AG08396 (cell line): ENCODE measurements at regions not wholly inside any gene's neighbourhood (a gene's known extent, or its start where the extent isn't known, plus 50 kb on each side); places are given as distances from the start of the nearest gene placed in this dataset.
A peak's percentile ranks its signal among the peaks of the same experiment; 100 is the strongest.

Experiments used
- DNase-seq: peaks from one replicate; pipeline ENCODE4 v3.0.0; 2012; ENCODE audit warnings: low spot score, mixed read lengths

DNA sequence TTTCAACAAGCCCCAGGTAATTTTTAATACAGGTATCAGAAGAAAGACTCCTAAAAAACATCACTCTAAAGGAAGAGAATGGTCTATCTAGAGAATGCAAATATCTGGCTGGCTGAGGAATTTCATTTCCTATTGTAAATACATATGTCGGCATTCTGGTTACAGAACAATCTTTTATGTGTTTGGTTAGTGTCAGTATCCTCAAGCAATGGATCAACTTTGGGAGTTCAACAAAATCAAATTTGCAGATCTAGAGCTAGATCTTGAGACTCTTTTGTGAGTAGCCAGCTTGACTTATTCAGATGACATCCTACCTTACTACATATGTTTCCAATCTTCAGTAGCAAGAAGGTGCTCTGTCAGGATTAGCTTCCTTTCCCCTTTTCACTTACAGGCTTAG lies 145.1 kb downstream of the BTC start:
- DNase-seq: no peak

DNA sequence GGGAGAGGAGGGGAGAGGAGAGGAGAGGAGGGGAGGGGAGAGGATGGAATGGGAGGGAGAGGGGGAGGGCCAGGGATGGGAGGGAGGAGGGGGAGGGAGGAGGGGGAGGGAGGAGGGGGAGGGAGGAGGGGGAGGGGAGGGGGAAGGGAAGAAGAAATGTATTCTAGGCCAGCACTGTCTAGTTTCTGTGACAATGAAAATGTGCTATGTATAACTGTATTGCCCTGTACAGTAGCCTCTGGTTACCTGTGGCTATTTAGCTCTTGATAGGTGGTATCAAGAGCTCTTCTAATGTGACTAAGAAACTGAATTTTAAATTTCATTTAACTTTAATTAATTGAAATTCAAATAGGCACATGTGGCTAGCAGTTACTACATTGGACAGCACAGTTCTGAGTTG lies 143.1 kb downstream of the BTC start:
- no peak for DNase-seq

DNA sequence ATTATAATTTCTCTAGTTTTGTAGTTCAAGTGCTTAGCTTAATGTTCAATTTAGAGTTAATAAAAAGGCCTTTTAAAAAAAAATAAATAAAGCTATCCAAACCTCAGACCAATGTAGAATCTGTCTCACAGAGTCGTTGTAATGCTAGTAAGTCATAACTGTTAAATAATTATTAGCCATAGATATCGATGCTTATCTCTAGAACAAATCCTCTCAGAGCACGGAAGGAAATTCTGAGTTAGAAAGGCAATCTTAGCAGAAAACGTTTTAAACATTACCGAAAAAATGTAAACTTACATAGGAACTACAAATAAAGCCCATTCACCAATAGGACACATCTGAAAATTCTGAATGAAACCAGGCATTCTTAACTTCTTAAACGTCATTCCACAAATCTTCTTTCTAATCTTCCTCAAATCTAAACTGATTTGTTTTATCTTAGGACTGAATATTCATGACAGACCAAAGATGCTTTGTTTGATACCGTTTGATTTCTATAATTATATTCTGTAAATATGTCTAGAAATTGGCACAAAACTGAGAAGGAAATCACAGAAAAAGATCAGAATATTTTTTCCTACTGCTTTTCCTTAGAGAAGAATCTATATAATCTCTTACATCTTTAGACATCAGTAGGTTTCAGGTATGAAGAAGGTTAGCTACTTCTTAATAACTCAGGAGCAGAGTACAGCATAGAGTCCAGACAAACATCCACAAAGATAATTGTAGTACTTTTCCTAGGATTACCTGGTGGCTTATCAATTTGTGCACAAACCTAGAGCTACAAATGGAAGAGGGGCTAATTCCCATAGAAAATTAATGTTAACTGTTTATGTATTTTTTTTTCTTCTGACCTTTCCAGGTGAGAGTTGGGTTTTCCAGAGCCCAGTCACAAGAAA lies 140.7 kb downstream of the BTC start:
- DNase-seq: no peak

DNA sequence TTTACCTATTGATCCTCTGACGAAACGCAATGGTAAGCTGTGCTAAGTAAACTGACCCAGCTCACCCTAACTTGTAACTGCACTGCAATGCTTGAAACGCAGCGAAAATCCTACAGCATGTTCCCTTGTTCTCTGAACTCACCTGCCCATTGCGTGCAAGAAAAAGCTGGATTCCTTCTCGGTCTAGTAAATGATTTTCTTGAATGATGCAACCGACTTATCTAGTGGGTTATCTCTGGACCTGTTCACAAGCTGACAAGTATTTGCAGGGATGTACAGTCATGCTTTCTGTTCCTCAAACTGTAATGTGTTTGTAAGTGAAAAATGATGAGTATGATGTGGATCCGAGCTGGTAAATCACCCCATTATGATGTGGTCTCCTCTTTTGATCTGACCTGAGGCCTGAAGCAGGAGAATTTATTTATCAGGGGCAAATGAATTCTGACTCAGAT lies 140.1 kb downstream of the BTC start:
- no peak for DNase-seq

DNA sequence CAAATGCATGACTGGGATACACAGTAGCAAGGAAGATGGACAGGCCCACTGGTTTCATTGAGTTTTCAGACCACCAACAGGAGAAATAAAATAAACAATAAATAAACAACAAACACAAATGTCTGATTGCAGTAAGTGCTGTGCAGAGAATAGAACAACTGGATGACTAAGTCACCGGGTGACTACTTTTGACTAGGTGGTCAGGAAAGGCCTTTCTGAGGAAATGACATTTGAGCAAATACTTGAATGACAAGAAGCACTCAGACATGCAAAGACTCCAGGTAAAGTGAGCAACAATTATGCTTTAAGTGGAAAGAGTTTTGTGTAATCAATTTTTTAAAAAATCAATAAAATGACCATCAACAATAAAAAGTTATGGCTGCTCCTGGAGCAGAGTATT lies 137.7 kb downstream of the BTC start:
- no peak for DNase-seq

- DNase-seq: no peak
These were observed 136.2 kb downstream of the BTC start for GRCh38 chr4:74658116-74658515.

DNA sequence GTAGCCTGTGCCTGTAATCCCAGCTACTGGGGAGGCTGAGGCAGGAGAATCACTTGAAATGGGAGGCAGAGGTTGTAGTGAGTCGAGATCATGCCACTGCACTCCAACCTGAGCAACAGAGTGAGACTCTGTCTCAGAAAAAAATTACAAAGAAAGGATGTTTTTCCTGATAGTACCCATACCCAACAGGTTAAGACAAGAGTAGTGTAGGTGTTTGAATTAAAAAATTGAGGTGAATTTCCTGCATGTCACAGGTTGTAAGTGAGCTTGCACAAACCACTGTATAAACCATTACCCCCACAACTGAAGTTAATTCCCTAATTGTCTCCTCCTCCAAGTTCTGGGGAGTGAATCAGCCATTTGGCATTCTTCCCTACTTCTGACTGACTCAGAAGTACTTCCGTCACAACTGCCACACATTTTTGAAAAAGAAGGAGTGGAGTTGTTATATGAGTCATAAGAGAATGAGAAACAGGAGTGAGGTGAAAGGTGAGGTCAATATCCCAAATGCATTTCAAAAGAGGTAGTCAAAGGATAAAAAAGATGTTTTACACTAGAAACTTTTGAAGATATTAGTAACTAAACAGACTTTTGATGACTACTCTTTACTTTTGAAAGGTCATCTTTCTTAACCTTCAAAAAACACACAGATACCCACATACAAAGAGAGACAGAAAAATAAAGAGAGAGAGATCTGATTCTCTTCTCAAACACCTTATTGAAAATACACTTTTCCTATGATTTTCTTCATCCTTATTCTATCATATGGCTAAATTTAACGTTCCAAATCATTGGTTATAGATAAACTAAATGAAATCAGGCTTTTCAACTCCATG lies 134.5 kb downstream of the BTC start:
- DNase-seq: peak; percentile 72

GRCh38 chr4:74660866-74661265 lies 133.5 kb downstream of the BTC start:
- no peak for DNase-seq

DNA sequence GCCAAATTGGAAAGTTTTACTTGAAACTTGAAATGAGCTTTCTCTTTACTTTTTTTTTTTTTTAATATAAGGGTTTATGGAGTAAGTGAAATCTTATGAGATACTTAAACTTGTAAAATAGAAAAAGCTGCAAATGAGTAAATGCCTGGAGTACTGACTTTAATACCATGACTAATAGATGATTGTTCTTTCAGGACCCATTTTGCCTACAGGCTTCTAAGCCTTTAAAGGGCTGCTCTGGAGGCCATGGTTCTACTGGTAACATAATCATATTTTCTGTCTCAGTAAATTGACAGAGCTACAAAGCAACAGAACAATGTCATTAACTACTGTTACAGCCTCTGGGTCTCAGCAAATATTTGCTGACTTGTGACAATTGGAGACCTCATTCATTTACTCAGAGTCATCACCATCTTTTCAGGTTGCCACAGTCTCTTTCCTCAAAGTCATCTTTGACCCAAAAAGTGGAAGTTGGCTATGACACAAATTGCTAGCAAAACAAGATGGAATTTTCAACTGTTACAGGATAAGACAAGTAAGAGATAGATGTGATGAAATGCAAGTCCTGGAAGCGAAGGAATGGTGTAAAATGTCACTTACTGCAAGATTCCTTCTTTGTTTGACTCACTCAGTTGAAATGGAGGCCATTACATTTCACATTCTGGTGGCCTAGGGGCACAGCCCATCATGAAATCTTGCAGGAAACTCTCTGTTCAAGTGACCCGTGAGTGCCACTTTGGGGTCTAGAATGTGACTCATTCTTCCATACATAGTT lies 132.7 kb downstream of the BTC start:
- DNase-seq: no peak

GRCh38 chr4:74663631-74664030 lies 130.7 kb downstream of the BTC start:
- DNase-seq: no peak

DNA sequence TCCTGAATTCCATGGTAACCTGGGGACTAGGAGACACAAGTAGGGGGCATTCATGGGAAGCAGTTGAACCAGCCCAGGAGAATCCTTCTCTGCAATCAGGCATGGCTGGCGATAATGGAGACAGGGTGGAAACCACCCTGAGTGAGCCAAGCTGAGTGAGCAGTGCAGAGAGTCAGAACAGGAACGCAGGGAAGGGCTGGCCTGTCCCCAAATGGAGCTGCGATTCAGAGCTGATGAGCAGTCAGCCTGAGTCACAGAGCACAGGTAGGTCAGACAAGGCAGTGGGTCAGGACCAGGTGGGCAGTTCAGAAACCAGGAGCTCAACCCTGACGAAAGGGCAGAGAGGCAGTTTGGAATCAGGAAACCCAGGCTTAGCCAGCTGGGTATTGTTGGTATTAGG lies 129.0 kb downstream of the BTC start:
- DNase-seq: no peak

DNA sequence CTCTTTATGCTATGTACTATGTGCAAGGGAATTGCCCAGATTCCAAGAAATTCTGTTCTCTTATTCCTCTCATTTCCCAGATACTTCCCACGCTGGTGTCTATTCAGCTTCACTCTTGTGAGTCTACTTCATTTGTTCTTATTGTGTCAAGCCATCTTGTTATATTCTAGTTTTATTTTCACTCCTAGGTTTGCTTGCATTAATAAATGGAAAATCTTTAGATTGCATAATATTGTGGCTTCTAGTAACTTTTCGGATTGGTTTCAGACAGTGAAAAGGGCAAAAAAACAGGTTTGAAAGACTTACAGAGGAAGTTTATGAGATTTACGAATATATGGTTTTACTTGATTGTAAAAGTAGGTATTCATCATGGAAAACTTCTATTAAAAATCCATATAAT lies 128.4 kb downstream of the BTC start:
- no peak for DNase-seq

DNA sequence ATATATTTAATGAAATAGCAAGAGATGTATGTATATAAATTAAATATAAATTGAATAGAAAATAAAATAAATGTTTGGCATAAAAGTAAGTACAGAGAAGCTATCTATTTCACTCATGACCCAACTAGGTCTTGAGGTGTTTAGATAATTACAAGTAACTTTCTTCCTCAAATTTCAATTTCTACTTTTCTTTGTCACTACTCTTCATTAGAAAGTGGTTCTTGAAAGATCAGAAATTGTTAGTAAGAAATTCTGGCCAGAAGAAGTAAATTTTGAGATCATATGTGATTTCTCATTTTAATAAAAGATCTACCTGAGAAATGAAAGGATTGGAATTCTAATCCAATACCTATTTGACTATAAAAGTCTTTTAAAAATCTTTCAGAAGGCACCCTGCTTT lies 126.9 kb downstream of the BTC start:
- DNase-seq: no peak

- DNase-seq: no peak
These were observed 126.4 kb downstream of the BTC start for GRCh38 chr4:74667944-74668343.

DNA sequence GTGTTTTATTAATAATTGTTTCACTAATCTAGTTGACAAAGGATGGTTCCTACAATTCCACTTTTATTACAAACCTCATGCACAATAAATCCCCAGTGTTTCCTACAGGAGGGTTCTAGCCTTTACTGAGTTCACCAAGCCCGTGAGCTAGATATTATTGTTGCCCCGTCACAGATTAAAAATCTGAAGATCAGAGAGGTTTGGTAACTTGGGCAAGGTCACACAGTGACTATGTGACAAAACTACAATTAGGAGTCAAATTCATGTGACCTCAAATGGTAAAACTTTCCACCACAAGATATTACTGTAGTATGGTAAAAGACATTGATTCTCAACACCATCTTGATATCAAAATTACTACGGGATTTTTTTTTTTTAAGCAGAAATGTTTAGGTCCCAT lies 124.6 kb downstream of the BTC start:
- DNase-seq: no peak

GRCh38 chr4:74670583-74670982 lies 123.7 kb downstream of the BTC start:
- no peak for DNase-seq

GRCh38 chr4:74671080-74671698 lies 123.1 kb downstream of the BTC start:
- peak; percentile 42 for DNase-seq

DNA sequence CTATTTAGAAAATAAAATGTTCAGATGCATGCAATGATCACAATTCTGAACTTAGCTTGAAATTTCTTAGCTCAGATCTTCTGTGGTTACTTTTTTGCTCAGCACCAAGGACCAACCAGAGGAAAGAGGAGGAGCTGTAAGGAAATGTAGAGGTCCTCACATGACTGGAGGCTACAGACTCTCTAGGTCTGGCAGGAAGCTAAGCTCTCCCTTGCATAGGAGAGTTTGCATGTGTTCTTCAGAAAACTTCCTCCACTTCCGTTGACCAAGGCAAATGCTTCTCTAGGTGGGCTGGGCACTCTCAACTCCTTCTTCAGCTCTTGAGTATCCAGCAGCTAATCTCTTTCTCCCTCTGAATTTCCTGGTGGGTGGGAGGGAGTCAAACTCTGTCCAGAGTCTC lies 119.6 kb downstream of the BTC start:
- no peak for DNase-seq

DNA sequence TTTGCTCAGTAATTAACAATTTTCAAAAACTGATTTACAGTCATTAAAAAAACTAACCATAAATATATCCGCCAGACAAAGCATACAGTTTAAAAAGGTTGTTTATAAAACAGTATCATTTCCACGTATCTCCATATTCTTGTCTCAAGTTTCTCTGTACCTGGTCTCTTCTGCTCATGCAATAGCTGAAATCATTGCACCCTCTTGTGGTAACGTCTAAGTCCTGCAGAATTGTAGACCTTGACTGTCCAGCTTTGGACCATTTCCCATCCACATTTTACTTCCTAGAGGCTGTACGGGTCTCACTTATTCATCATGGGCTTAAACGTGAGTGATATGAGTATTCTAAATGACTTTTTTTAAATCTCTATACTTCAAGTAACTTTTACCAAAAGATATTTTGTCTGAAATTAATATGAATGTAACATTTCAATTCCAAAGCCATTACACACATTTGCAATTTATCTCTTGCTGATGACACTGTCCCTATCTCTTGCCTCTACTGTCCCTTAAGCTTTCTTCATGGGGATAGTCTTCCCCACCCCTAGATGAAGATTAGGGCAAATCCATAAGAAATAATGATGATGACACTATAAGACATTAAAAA lies 118.5 kb downstream of the BTC start:
- peak; percentile 50 for DNase-seq

GRCh38 chr4:74682567-74683359 lies 111.6 kb downstream of the BTC start:
- DNase-seq: peak; percentile 56

DNA sequence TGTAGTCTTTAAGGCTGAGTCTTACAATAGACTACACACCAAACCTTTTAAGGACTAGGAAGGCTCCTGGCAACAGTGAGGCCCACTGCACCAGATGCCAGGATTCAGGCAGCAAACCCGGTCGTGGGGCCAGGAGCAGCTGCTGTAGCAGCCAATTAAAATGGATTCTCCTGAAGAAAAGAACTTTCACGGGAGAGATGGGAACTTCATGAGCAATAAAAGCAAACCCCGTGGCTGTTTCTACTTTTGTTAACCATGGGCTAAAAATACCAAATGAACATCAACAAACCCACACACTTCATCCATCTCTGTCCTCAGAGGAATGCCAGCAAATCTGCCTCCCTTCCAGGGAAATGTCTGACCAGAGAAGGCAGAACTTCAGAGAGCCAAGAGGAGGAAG lies 101.4 kb downstream of the BTC start:
- DNase-seq: peak; percentile 27
